Right atrium auricular region (tissue), 2 donors: ENCODE measurements at regions not wholly inside any gene's neighbourhood (a gene's known extent, or its start where the extent isn't known, plus 50 kb on each side); places are given as distances from the start of the nearest gene placed in this dataset.
A peak's percentile ranks its signal among the peaks of the same experiment; 100 is the strongest.

Experiments used
- DNase-seq: peaks from one replicate; pipeline ENCODE4 v3.0.0-alpha.2; 2019; ENCODE audit warnings: low spot score
- H3K27ac ChIP-seq, 2 donors: fragments of 200-600 bp; sonication (generic); 1 replicate in 1 of 2; 2 replicates in 1 of 2; pipeline ENCODE4 v1.5.1; 2016 to 2019
- H3K27me3 ChIP-seq, 2 donors: fragments of 200-600 bp; sonication (generic); one replicate each; pipeline versions ENCODE4 v1.5.1 to v1.6.0; 2017 to 2019
- H3K36me3 ChIP-seq: fragments of 200-600 bp; sonication (generic); one replicate; pipeline ENCODE4 v1.5.1; 2016
- H3K4me1 ChIP-seq, 2 donors: fragments of 200-600 bp; sonication (generic); one replicate each; pipeline versions ENCODE4 v1.5.1 to v1.6.0; 2017 to 2019
- H3K4me3 ChIP-seq, 2 donors: fragments of 200-600 bp; sonication (generic); 1 replicate in 1 of 2; 2 replicates in 1 of 2; pipeline ENCODE4 v1.5.1; 2017 to 2019; ENCODE audit warnings: mild to moderate bottlenecking in 1 of 2, moderate library complexity in 1 of 2
- H3K9me3 ChIP-seq, 2 donors: fragments of 200-600 bp; sonication (generic); one replicate each; pipeline ENCODE4 v1.5.1; 2019
- CTCF ChIP-seq, 2 donors: fragments of 200-600 bp; sonication (generic); IDR thresholded peaks; one replicate each; pipeline ENCODE4 v1.5.1; 2019; ENCODE audit warnings: antibody characterized with exemption in 2 of 2

DNA sequence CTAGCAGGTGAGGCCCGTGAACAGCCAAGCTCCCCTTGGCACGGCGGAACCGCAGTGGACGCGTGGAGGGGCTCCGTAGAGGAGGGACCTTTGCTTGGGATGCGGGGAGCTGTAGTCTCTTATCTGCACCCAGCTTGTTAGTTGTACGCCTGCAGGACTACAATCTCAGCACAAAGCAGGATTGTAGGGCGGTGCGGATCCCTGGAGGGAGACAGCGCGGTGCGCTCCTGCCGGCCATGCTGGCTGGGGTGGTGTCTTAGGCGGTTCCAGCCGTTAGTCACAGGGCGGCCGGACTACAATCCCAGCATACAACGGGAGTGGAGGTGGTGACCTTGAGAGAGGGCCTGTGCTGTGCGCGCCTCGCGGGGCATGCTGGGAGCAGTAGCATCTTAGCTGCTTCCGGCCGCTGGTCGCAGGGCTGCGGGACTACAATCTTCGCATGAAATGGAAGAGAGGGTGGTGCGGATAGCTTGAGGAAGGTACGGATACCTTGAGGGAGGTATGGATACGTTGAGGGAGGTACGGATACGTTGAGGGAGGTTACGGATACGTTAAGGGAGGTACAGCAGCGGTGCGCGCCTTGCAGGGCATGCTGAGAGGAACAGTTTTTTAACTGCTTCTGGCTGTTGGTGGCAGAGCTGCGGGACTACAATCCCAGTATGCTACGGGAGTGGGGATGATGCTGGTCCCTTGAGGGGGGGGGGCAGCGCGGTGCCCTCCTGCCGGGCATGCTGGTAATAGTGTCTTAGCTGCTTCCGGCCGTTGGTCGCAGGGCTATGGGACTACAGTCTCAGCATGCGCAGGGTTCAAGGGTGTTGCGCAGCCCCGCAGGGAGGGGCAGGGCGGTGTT, 1419.1 kb downstream of the UQCRFS1 start:
- H3K27ac ChIP-seq, result peak overlapping the region; percentile 87 to 92
- no peaks in the 10 kb centered on the region for H3K36me3 ChIP-seq
- no peaks in the 10 kb centered on the region for H3K27me3 ChIP-seq
- no peaks in the 10 kb centered on the region for H3K9me3 ChIP-seq
- no peak for TF ChIP-seq CTCF (IDR thresholded peaks at IDR 0.05)
- H3K4me3 ChIP-seq, result peak overlapping the region; percentile 66
- H3K4me1 ChIP-seq, result peaks cover 0 to 14% of the 10 kb centered on the region in 2 donors
- peak; percentile 95 for DNase-seq

DNA sequence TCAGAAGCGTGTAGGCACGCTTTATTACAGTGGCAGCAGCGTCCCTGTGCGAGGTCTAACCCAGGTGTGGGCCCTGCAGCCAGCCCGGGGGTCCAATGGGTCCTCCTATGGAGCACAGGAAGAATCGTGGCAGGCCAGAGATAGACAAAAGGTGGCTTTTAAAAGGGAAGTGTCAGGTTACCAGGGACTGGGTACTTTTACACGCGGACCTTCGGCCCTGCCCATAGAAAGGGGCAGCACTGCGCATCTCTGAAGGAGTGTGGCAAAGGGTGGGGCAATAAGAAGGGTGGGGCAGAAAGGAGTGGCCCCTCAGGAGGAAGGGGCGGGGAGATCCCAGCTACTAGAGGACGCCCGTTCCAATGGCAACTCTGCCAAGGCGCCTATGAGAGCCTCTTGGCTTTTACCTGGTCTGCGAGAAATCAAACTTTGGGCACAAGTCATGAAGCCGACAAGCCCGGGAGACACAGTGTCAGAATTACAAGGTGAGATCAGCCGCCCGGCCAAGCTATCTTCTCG, 1419.8 kb downstream of the UQCRFS1 start:
- no peak for TF ChIP-seq CTCF (IDR thresholded peaks at IDR 0.05)
- Histone ChIP-seq H3K27me3 (no peaks in the 10 kb centered on the region), H3K9me3 (no peaks in the 10 kb centered on the region), H3K27ac (peak overlapping the region; percentile 87 to 92), H3K4me1 (peaks cover 0 to 14% of the 10 kb centered on the region in 2 donors), H3K36me3 (no peaks in the 10 kb centered on the region), H3K4me3 (peak overlapping the region; percentile 66)
- DNase-seq, result peak; percentile 71

DNA sequence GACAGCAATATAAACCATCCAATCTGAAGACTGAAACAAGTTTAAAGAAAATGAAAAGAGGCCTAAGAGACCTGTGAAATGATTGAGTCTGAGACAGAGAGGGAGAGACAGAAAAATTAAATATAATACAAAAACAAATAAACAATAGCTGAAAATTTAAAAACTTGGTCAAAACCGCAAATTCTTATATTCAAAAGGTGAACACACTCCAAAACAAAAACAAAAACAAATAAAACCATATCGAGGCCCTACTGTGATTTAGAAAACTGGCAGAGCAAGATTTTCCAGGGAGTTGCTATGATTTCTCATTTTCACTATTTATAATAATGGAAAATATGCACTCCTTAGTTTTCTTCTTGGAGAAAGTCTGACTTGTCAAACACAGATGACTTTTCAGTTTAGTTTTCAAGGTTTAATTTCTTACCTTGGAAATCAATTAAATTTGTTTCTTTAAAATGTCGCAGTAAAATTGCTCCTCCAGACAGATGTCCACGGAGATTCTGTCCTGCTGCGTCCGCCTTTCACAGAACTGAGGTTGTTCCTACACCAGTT, 1420.3 kb downstream of the UQCRFS1 start:
- no peaks in the 10 kb centered on the region for H3K36me3 ChIP-seq
- no peaks in the 10 kb centered on the region for H3K9me3 ChIP-seq
- no peak for DNase-seq

DNA sequence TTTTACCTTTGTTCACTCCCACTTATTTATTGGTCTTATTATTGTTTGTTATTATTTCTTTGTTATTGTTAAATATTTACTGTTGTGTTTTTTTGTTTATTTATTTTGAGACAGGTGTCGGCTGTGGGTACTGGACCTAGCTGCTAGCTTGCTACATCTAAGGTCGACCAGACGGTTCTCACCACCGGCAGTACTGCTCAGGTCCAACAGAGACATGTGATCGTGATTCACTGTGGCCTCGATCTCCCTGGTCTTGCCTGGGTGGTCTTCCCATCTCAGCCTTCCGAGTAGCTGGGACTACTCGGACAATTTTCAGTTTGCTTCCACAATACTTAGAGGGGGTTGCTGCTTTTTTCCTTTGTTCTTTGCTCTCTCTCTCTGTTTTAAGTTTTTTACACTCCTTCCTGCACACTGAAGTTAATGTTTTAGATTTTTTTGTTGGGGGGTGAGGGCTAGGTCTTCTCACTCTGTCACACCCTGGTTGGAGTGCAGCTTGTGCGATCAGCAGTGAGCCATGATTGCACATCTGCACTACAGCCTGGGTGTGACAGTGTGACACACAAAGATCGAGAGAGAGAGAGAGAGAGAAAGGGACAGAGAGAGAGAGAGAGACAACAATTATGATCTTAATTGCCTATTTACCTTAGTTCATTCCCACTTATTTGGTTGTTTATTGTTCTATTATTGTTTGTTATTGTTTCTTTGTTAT, 1432.4 kb downstream of the UQCRFS1 start:
- Histone ChIP-seq H3K4me3 (no peak overlapping the region), H3K36me3 (peaks cover 7% of the 10 kb centered on the region), H3K27me3 (no peaks in the 10 kb centered on the region), H3K27ac (no peak overlapping the region), H3K4me1 (no peaks in the 10 kb centered on the region), H3K9me3 (no peaks in the 10 kb centered on the region)
- no peak for TF ChIP-seq CTCF (IDR thresholded peaks at IDR 0.05)
- DNase-seq, result peak; percentile 49

More for the DNA sequence above, 1420.3 kb downstream of the UQCRFS1 start:
- TF ChIP-seq CTCF (IDR thresholded peaks at IDR 0.05), result no peak
- Histone ChIP-seq H3K27me3 (no peaks in the 10 kb centered on the region), H3K27ac (peak overlapping the region; percentile 87 to 92), H3K4me3 (peak overlapping the region; percentile 66), H3K4me1 (peaks cover 0 to 14% of the 10 kb centered on the region in 2 donors)

DNA sequence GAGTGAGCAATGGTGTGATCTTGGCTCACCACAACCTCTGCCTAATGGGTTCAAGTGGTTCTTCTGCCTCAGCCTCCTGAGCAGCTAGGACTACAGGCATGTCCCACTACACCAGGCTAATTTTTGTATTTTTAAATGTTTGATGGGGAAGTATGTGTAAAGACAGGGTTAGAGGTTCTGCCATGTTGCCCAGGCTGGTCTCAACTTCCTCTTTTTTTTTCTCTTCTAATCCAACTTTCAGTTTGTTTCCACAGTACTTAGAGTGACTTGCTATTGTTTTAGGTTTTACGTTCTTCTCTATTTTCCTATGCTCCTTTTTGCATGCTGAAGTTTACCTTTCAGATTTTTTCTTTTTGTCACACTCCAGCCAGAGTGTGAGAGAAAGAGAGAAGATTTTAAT, 1433.0 kb downstream of the UQCRFS1 start:
- Histone ChIP-seq H3K36me3 (peaks cover 13% of the 10 kb centered on the region), H3K4me3 (no peak overlapping the region), H3K9me3 (no peaks in the 10 kb centered on the region), H3K27ac (no peak overlapping the region), H3K4me1 (no peaks in the 10 kb centered on the region), H3K27me3 (no peaks in the 10 kb centered on the region)
- no peak for DNase-seq
- no peak for TF ChIP-seq CTCF (IDR thresholded peaks at IDR 0.05)
